ENCODE measurements at regions not wholly inside any gene's neighbourhood (a gene's known extent, or its start where the extent isn't known, plus 50 kb on each side); places are given as distances from the start of the nearest gene placed in this dataset.

DNA sequence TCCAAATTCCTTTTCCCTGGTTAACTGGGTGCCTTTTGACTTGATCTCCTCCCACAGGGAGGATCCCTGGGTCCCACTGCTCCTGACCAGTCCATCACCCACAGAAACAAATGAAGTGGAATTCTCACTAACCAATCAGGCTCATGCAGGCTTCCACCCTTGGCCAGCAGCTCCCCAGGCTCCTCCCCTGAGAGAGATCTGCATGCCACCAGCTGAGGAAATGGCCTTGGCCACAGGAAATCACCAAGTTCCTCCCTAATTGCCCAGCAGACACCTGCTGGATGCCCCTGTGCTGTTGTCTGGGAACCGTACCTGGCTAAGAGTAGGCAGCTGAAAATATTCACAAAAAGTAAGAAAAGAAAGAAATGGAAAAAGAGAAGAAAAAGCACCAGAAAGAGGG, 207.4 kb downstream of the NCK2 start:
- peaks cover 14% of the 10 kb centered on the region for H3K27me3 ChIP-seq (ENCODE audit: insufficient read depth, low read length)

GRCh38 chr2:105951384-105951694, 206.6 kb downstream of the NCK2 start:
- H3K79me2 ChIP-seq (ENCODE audit: insufficient read depth, low read length) = no peaks in the 10 kb centered on the region
- no peak for DNase-seq (ENCODE audit: insufficient read length, low spot score, missing footprints)
- H3K27me3 ChIP-seq (ENCODE audit: insufficient read depth, low read length) = peaks cover 12% of the 10 kb centered on the region
- no peak overlapping the region for H3K27ac ChIP-seq (ENCODE audit: low read depth, low read length)
- no peak for TF ChIP-seq CTCF (IDR thresholded peaks at IDR 0.05; ENCODE audit: extremely low read depth, low read depth, low read length)
- H3K4me1 ChIP-seq (ENCODE audit: insufficient read depth, low read length) = no peaks in the 10 kb centered on the region
- no peaks in the 10 kb centered on the region for H4K20me1 ChIP-seq (ENCODE audit: insufficient read depth, low read length)
- H2AFZ ChIP-seq (ENCODE audit: low read length) = no peak overlapping the region
- no peak overlapping the region for H3K4me2 ChIP-seq (ENCODE audit: insufficient read depth, low read length)
- H3K9me3 ChIP-seq (ENCODE audit: low read depth, low read length) = no peaks in the 10 kb centered on the region
- no peak overlapping the region for H3K4me3 ChIP-seq (ENCODE audit: insufficient read depth, low read length)
- no peaks in the 10 kb centered on the region for H3K36me3 ChIP-seq (ENCODE audit: insufficient read depth, low read length)

More for the DNA sequence above, 207.4 kb downstream of the NCK2 start:
- Histone ChIP-seq H3K9me3 (ENCODE audit: low read depth, low read length) (no peaks in the 10 kb centered on the region), H3K4me2 (ENCODE audit: insufficient read depth, low read length) (no peak overlapping the region), H4K20me1 (ENCODE audit: insufficient read depth, low read length) (no peaks in the 10 kb centered on the region), H3K4me3 (ENCODE audit: insufficient read depth, low read length) (no peak overlapping the region), H3K36me3 (ENCODE audit: insufficient read depth, low read length) (no peaks in the 10 kb centered on the region), H3K27ac (ENCODE audit: low read depth, low read length) (no peak overlapping the region), H3K79me2 (ENCODE audit: insufficient read depth, low read length) (no peaks in the 10 kb centered on the region), H3K4me1 (ENCODE audit: insufficient read depth, low read length) (no peaks in the 10 kb centered on the region), H2AFZ (ENCODE audit: low read length) (no peak overlapping the region)
- TF ChIP-seq CTCF (IDR thresholded peaks at IDR 0.05; ENCODE audit: extremely low read depth, low read depth, low read length) = no peak
- no peak for DNase-seq (ENCODE audit: insufficient read length, low spot score, missing footprints)

- Histone ChIP-seq H3K4me2 (ENCODE audit: insufficient read depth, low read length) (no peak overlapping the region), H3K27ac (ENCODE audit: low read depth, low read length) (no peak overlapping the region), H3K36me3 (ENCODE audit: insufficient read depth, low read length) (no peaks in the 10 kb centered on the region), H3K4me3 (ENCODE audit: insufficient read depth, low read length) (no peak overlapping the region), H4K20me1 (ENCODE audit: insufficient read depth, low read length) (no peaks in the 10 kb centered on the region), H3K4me1 (ENCODE audit: insufficient read depth, low read length) (no peaks in the 10 kb centered on the region), H2AFZ (ENCODE audit: low read length) (no peak overlapping the region), H3K9me3 (ENCODE audit: low read depth, low read length) (no peaks in the 10 kb centered on the region), H3K79me2 (ENCODE audit: insufficient read depth, low read length) (no peaks in the 10 kb centered on the region), H3K27me3 (ENCODE audit: insufficient read depth, low read length) (peaks cover 14% of the 10 kb centered on the region)
- no peak for DNase-seq (ENCODE audit: insufficient read length, low spot score, missing footprints)
- TF ChIP-seq CTCF (IDR thresholded peaks at IDR 0.05; ENCODE audit: extremely low read depth, low read depth, low read length) = no peak
These were observed 206.0 kb downstream of the NCK2 start for GRCh38 chr2:105950521-105951383.

DNA sequence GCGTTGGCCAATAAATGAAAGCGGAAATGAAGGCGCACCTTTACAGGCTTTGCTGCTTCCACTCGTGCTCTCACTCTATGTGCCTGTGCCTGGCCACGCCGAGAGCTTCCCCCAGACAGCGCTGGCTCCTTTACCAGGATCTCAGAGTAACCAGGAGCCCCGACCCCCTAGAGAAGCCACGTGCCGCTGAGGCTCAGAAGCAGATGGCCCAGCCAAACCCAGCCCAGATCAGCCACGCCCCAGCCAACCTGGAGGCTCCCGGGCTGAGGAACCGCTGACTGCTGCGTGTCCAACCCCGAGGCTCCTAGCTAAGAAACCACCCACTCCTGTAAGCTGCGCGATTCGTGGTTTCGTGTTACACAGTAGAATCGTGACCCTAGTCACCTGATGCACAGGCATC, 199.3 kb downstream of the NCK2 start:
- H3K36me3 ChIP-seq (ENCODE audit: insufficient read depth, low read length) = no peaks in the 10 kb centered on the region
- H3K27ac ChIP-seq (ENCODE audit: low read depth, low read length) = no peak overlapping the region
- no peak overlapping the region for H2AFZ ChIP-seq (ENCODE audit: low read length)
- no peak for TF ChIP-seq CTCF (IDR thresholded peaks at IDR 0.05; ENCODE audit: extremely low read depth, low read depth, low read length)
- peaks cover 3% of the 10 kb centered on the region for H3K27me3 ChIP-seq (ENCODE audit: insufficient read depth, low read length)
- no peak for DNase-seq (ENCODE audit: insufficient read length, low spot score, missing footprints)
- H3K9me3 ChIP-seq (ENCODE audit: low read depth, low read length) = no peaks in the 10 kb centered on the region
- no peaks in the 10 kb centered on the region for H4K20me1 ChIP-seq (ENCODE audit: insufficient read depth, low read length)
- H3K4me3 ChIP-seq (ENCODE audit: insufficient read depth, low read length) = no peak overlapping the region
- H3K79me2 ChIP-seq (ENCODE audit: insufficient read depth, low read length) = no peaks in the 10 kb centered on the region
- H3K4me2 ChIP-seq (ENCODE audit: insufficient read depth, low read length) = no peak overlapping the region
- no peaks in the 10 kb centered on the region for H3K4me1 ChIP-seq (ENCODE audit: insufficient read depth, low read length)

Measured in osteoblast (primary cell).